ENCODE measurements at regions not wholly inside any gene's neighbourhood (a gene's known extent, or its start where the extent isn't known, plus 50 kb on each side); places are given as distances from the start of the nearest gene placed in this dataset.

GRCh38 chr14:86779416-86779815, 1213.6 kb downstream of the GALC start:
- no peak for TF ChIP-seq CTCF (IDR thresholded peaks at IDR 0.05)
- TF ChIP-seq POLR2A (IDR thresholded peaks at IDR 0.05), result no peak

Measured in thyroid gland (tissue), 4 donors.